ENCODE measurements at regions not wholly inside any gene's neighbourhood (a gene's known extent, or its start where the extent isn't known, plus 50 kb on each side); places are given as distances from the start of the nearest gene placed in this dataset.

- Histone ChIP-seq H3K4me3 (no peak overlapping the region), H3K36me3 (ENCODE audit: low read depth) (no peaks in the 10 kb centered on the region), H3K9me3 (no peaks in the 10 kb centered on the region), H3K4me1 (ENCODE audit: low read depth) (no peaks in the 10 kb centered on the region)
- DNase-seq (no peak), ATAC-seq (no peak)
- TF ChIP-seq, protein P1, sequence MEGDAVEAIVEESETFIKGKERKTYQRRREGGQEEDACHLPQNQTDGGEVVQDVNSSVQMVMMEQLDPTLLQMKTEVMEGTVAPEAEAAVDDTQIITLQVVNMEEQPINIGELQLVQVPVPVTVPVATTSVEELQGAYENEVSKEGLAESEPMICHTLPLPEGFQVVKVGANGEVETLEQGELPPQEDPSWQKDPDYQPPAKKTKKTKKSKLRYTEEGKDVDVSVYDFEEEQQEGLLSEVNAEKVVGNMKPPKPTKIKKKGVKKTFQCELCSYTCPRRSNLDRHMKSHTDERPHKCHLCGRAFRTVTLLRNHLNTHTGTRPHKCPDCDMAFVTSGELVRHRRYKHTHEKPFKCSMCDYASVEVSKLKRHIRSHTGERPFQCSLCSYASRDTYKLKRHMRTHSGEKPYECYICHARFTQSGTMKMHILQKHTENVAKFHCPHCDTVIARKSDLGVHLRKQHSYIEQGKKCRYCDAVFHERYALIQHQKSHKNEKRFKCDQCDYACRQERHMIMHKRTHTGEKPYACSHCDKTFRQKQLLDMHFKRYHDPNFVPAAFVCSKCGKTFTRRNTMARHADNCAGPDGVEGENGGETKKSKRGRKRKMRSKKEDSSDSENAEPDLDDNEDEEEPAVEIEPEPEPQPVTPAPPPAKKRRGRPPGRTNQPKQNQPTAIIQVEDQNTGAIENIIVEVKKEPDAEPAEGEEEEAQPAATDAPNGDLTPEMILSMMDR (IDR thresholded peaks at IDR 0.05), result no peak
- intact Hi-C loops (cut with DNase I, micrococcal nuclease), result no loop called here
These were observed 438.9 kb downstream of the ARHGEF28 start for GRCh38 chr5:74064911-74065310.

- ATAC-seq (peak; percentile 48), DNase-seq (no peak)
- Histone ChIP-seq H3K4me1 (ENCODE audit: low read depth) (no peaks in the 10 kb centered on the region), H3K4me3 (no peak overlapping the region), H3K9me3 (no peaks in the 10 kb centered on the region), H3K36me3 (ENCODE audit: low read depth) (no peaks in the 10 kb centered on the region)
- intact Hi-C loops (cut with DNase I, micrococcal nuclease), result no loop called here
- TF ChIP-seq, protein P1 (IDR thresholded peaks at IDR 0.05), result no peak
These were observed 438.2 kb downstream of the ARHGEF28 start for GRCh38 chr5:74064225-74064624.

GRCh38 chr5:74063821-74064220 lies 437.8 kb downstream of the ARHGEF28 start:
- intact Hi-C loops (cut with DNase I, micrococcal nuclease), result no loop called here
- no peak for DNase-seq
- ATAC-seq, result peak; percentile 88
- H3K36me3 ChIP-seq (ENCODE audit: low read depth), result no peaks in the 10 kb centered on the region
- H3K9me3 ChIP-seq, result no peaks in the 10 kb centered on the region
- TF ChIP-seq, protein P1 (IDR thresholded peaks at IDR 0.05), result no peak
- no peaks in the 10 kb centered on the region for H3K4me1 ChIP-seq (ENCODE audit: low read depth)
- no peak overlapping the region for H3K4me3 ChIP-seq

- intact Hi-C loops (cut with DNase I, micrococcal nuclease), result no loop called here
- H3K4me3 ChIP-seq, result no peak overlapping the region
- no peaks in the 10 kb centered on the region for H3K4me1 ChIP-seq (ENCODE audit: low read depth)
- TF ChIP-seq, protein P1 (IDR thresholded peaks at IDR 0.05), result no peak
- no peak for DNase-seq
- ATAC-seq, result no peak
- H3K9me3 ChIP-seq, result no peaks in the 10 kb centered on the region
- H3K36me3 ChIP-seq (ENCODE audit: low read depth), result no peaks in the 10 kb centered on the region
These were observed 437.4 kb downstream of the ARHGEF28 start for GRCh38 chr5:74063346-74063745.

DNA sequence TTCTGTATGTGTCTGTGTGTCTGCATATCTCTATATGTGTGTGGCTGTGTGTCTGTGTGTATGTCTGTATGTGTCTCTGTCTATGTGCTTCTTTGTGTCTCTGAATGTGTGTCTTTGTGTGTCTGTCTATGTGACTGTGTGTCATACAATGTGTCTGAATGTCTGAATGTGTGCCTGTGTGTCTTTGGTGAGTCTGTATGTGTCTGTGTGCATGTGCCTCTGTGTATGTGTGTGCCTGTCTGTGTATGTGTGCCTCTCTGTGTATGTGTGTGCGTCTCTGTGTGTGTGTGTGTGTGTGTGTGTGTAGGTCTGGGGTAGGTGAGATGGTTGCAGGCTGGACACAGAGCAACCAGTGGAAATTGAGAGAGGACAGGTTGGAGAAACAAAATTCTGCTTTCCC lies 435.3 kb downstream of the ARHGEF28 start:
- no peak for ATAC-seq
- no peak for DNase-seq
- no peaks in the 10 kb centered on the region for H3K4me1 ChIP-seq (ENCODE audit: low read depth)
- no peaks in the 10 kb centered on the region for H3K36me3 ChIP-seq (ENCODE audit: low read depth)
- no peak overlapping the region for H3K4me3 ChIP-seq
- no peaks in the 10 kb centered on the region for H3K9me3 ChIP-seq
- TF ChIP-seq, protein P1 (IDR thresholded peaks at IDR 0.05), result no peak
- intact Hi-C loops (cut with DNase I, micrococcal nuclease), result no loop called here

- no peaks in the 10 kb centered on the region for H3K36me3 ChIP-seq (ENCODE audit: low read depth)
- no peak for DNase-seq
- H3K4me3 ChIP-seq, result no peak overlapping the region
- no peaks in the 10 kb centered on the region for H3K9me3 ChIP-seq
- intact Hi-C loops (cut with DNase I, micrococcal nuclease), result no loop called here
- ATAC-seq, result no peak
- H3K4me1 ChIP-seq (ENCODE audit: low read depth), result no peaks in the 10 kb centered on the region
- TF ChIP-seq, protein P1 (IDR thresholded peaks at IDR 0.05), result no peak
These were observed 433.7 kb downstream of the ARHGEF28 start for GRCh38 chr5:74059706-74060105.
